ENCODE measurements at regions not wholly inside any gene's neighbourhood (a gene's known extent, or its start where the extent isn't known, plus 50 kb on each side); places are given as distances from the start of the nearest gene placed in this dataset.

- Histone ChIP-seq H3K4me3 (no peak overlapping the region), H3K9me3 (no peaks in the 10 kb centered on the region), H3K36me3 (no peaks in the 10 kb centered on the region), H3K27me3 (no peaks in the 10 kb centered on the region), H3K27ac (no peak overlapping the region), H3K4me1 (no peaks in the 10 kb centered on the region)
- DNase-seq (ENCODE audit: low spot score in 2 of 2), result no peak
- no peak for TF ChIP-seq POLR2A (IDR thresholded peaks at IDR 0.05)
- TF ChIP-seq EP300 (IDR thresholded peaks at IDR 0.05), result no peak
- no peak for TF ChIP-seq CTCF (IDR thresholded peaks at IDR 0.05)
- whole genome bisulfite sequencing, 2 donors, result 89 to 91% methylated on average over 3 of the region's 3 CpGs
Observed at GRCh38 chr5:82786748-82787147, 290.4 kb downstream of the TMEM167A start.

GRCh38 chr5:82785882-82786509 is 291.2 kb downstream of the TMEM167A start:
- Histone ChIP-seq H3K27me3 (no peaks in the 10 kb centered on the region), H3K4me1 (no peaks in the 10 kb centered on the region), H3K36me3 (no peaks in the 10 kb centered on the region), H3K27ac (no peak overlapping the region), H3K4me3 (no peak overlapping the region), H3K9me3 (no peaks in the 10 kb centered on the region)
- no peak for DNase-seq (ENCODE audit: low spot score in 2 of 2)
- no peak for TF ChIP-seq POLR2A (IDR thresholded peaks at IDR 0.05)
- TF ChIP-seq CTCF (IDR thresholded peaks at IDR 0.05), result no peak

- H3K9me3 ChIP-seq, result no peaks in the 10 kb centered on the region
- no peaks in the 10 kb centered on the region for H3K36me3 ChIP-seq
- no peaks in the 10 kb centered on the region for H3K27me3 ChIP-seq
- no peak overlapping the region for H3K4me3 ChIP-seq
- no peak for TF ChIP-seq CTCF (IDR thresholded peaks at IDR 0.05)
- TF ChIP-seq POLR2A (IDR thresholded peaks at IDR 0.05), result no peak
- TF ChIP-seq EP300 (IDR thresholded peaks at IDR 0.05), result no peak
- H3K4me1 ChIP-seq, result no peaks in the 10 kb centered on the region
- no peak overlapping the region for H3K27ac ChIP-seq
- no peak for DNase-seq (ENCODE audit: low spot score in 2 of 2)
Observed at GRCh38 chr5:82785456-82785855, 291.7 kb downstream of the TMEM167A start.

- WGBS, 2 donors, result 78 to 85% methylated on average over 1 of the region's 1 CpG
- TF ChIP-seq POLR2A (IDR thresholded peaks at IDR 0.05), result no peak
- TF ChIP-seq CTCF (IDR thresholded peaks at IDR 0.05), result no peak
- no peaks in the 10 kb centered on the region for H3K9me3 ChIP-seq
- H3K36me3 ChIP-seq, result no peaks in the 10 kb centered on the region
- H3K4me3 ChIP-seq, result no peak overlapping the region
- no peaks in the 10 kb centered on the region for H3K4me1 ChIP-seq
- DNase-seq (ENCODE audit: low spot score in 2 of 2), result no peak
- no peaks in the 10 kb centered on the region for H3K27me3 ChIP-seq
- no peak overlapping the region for H3K27ac ChIP-seq
Observed at GRCh38 chr5:82784521-82784920, 292.7 kb downstream of the TMEM167A start.

- Histone ChIP-seq H3K4me3 (no peak overlapping the region), H3K36me3 (no peaks in the 10 kb centered on the region), H3K27me3 (no peaks in the 10 kb centered on the region), H3K4me1 (no peaks in the 10 kb centered on the region), H3K27ac (no peak overlapping the region), H3K9me3 (no peaks in the 10 kb centered on the region)
- TF ChIP-seq EP300 (IDR thresholded peaks at IDR 0.05) (no peak), CTCF (IDR thresholded peaks at IDR 0.05) (no peak), POLR2A (IDR thresholded peaks at IDR 0.05) (no peak)
- 42 to 58% methylated on average over 2 of the region's 2 CpGs for WGBS, 2 donors
- DNase-seq (ENCODE audit: low spot score in 2 of 2), result no peak
Observed at GRCh38 chr5:82777106-82777505, 300.1 kb downstream of the TMEM167A start.

Measured in tibial nerve (tissue), 4 donors.